ENCODE measurements at regions not wholly inside any gene's neighbourhood (a gene's known extent, or its start where the extent isn't known, plus 50 kb on each side); places are given as distances from the start of the nearest gene placed in this dataset.

DNA sequence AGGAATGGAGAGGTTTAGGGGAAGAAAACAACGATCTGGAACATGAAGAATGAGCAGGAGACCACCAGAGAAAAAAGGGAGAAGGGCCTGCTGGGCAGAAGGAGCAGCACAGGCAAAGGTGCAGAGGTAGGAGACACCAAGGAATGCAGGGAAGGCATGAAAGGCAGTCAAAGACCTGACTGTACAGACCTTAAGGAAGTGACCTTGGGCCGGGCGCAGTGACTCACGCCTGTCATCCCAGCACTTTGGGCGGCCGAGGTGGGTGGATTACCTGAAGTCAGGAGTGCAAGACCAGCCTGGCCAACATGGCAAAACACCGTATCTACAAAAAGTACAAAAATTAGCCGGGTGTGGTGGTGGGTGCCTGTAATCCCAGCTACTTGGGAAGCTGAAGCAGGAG, 157.7 kb upstream of the ATP10A start:
- DNase-seq (ENCODE audit: low read depth): no peak
- no peak overlapping the region for H3K4me3 ChIP-seq (ENCODE audit: low read depth, low read length)
- TF ChIP-seq, protein P1, sequence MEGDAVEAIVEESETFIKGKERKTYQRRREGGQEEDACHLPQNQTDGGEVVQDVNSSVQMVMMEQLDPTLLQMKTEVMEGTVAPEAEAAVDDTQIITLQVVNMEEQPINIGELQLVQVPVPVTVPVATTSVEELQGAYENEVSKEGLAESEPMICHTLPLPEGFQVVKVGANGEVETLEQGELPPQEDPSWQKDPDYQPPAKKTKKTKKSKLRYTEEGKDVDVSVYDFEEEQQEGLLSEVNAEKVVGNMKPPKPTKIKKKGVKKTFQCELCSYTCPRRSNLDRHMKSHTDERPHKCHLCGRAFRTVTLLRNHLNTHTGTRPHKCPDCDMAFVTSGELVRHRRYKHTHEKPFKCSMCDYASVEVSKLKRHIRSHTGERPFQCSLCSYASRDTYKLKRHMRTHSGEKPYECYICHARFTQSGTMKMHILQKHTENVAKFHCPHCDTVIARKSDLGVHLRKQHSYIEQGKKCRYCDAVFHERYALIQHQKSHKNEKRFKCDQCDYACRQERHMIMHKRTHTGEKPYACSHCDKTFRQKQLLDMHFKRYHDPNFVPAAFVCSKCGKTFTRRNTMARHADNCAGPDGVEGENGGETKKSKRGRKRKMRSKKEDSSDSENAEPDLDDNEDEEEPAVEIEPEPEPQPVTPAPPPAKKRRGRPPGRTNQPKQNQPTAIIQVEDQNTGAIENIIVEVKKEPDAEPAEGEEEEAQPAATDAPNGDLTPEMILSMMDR (conservative IDR thresholded peaks at IDR 0.05; ENCODE audit: low read depth, low read length): no peak

DNA sequence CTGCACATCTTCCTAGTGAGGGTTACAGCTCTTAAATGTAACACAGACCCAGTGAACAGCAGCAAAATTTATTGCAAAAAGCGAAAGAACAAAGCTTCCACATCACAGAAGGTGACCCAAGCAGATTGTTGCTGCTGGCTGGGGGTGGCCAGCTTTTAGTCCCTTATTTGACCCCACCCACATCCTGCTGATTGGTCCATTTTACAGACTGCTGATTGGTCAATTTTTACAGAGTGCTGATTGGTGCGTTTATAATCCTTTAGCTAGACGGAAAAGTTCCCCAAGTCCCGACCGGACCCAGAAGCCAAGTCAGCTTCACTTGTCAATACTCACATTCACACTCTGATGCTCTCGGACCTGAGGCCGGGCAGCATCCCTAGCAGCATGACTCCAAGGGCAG, 154.5 kb upstream of the ATP10A start:
- H3K4me3 ChIP-seq (ENCODE audit: low read depth, low read length): no peak overlapping the region
- DNase-seq (ENCODE audit: low read depth): no peak
- TF ChIP-seq, protein P1 (conservative IDR thresholded peaks at IDR 0.05; ENCODE audit: low read depth, low read length): no peak

DNA sequence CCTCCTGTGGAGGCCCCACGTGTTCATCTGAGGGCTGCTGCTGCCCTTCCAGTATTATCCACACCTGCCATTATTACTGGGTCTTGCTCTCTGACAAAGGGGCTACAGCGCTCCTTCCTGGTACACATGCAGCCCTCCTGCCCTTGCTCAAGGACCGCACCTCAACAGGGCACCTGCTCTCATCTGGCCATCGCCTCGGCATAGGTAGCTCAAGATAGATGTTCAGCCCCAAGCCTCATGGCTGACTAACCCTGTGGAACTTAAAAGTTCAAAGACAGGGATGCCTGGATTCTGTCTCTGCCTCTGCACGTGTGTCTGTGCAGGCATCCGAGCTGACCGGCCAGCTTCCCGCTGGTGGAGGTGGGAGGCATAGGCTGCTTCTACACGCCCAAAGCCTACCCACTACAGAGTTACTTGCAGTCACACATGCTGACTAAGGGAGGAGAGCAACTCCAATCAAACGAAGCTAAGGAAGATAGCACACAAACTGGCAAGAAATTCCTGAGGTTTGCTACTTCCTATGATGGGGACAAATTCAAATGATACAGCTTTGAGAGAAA, 152.5 kb upstream of the ATP10A start:
- TF ChIP-seq, protein P1 (conservative IDR thresholded peaks at IDR 0.05; ENCODE audit: low read depth, low read length): no peak
- no peak overlapping the region for H3K4me3 ChIP-seq (ENCODE audit: low read depth, low read length)
- no peak for DNase-seq (ENCODE audit: low read depth)

DNA sequence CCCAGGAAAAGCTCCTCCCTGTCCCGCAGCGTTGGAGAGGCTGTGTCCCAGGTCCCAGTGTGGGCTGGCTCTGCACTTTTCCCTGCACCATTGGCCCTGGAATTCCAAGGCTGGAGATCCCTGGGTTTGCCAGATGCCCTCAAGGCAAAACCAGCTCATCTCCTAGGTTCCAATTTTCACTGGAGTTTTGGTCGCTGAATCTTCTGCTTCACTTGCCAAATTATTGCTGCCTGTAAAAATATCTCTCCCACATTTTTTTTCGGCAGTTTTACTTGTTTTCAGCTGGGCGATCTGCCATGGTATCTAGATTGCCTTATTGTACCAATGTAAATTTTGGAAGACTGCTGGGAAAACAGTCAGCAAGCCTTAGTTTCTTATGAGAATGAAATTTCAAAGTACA, 150.9 kb upstream of the ATP10A start:
- TF ChIP-seq, protein P1 (conservative IDR thresholded peaks at IDR 0.05; ENCODE audit: low read depth, low read length): no peak
- DNase-seq (ENCODE audit: low read depth): no peak
- no peak overlapping the region for H3K4me3 ChIP-seq (ENCODE audit: low read depth, low read length)

DNA sequence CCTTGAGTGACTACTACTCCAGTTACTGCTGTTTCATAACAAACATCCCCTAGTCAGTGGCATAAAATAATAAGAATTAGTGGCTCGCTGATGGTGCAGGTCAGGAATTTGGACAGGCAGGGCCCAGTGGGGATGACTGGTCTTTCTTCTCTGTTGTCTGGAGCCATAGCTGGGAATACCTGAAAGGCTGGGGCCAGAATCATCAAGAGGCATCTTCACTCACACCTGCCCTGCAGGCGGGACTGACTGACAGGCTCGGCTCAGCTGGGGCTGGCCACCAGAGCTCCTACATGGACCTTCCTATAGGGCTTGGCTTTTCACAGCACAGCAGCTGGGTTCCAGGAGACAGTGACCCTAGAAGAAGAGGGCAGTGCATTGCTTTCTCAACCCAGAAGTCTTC, 148.8 kb upstream of the ATP10A start:
- TF ChIP-seq, protein P1 (conservative IDR thresholded peaks at IDR 0.05; ENCODE audit: low read depth, low read length): no peak
- no peak for DNase-seq (ENCODE audit: low read depth)
- H3K4me3 ChIP-seq (ENCODE audit: low read depth, low read length): no peak overlapping the region

DNA sequence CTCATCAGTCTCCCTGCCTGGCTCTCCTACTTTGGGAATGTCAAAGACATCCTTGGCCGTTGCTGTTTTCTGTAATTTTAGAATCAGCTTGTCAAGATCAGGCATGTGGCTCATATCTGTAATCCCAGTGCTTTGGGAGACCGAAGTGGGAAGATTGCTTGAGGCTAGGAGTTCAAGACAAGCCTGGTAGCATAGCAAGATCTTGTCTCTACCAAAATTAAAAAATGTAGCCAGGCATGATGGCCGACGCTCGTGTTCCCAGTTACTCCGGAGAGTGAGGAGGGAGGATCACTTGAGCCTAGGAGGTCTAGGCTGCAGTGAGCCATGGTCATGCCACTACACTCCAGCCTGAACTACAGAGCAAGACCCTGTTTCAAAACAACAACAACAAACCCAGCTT, 144.0 kb upstream of the ATP10A start:
- TF ChIP-seq, protein P1 (conservative IDR thresholded peaks at IDR 0.05; ENCODE audit: low read depth, low read length): no peak
- H3K4me3 ChIP-seq (ENCODE audit: low read depth, low read length): no peak overlapping the region
- no peak for DNase-seq (ENCODE audit: low read depth)

DNA sequence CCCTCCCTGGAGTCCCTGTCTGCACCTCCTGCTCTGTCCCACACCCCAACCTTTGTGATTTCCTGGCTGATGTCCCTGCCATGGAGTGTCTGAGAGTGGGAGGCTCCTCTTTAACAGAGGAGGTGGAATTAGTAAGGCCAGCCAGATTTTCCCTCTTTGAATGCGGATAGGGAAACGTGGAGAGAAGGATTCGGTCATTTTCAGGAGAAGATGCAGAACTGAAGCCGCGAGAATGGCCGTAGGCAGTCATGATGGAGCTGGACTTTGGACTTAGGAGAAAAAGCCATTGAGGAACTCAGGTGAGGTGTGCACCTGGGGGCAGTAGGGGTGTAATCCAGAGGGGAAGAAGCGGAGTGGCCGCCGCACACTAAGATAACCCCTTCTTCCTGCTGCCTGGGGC, 138.1 kb upstream of the ATP10A start:
- DNase-seq (ENCODE audit: low read depth): no peak
- TF ChIP-seq, protein P1 (conservative IDR thresholded peaks at IDR 0.05; ENCODE audit: low read depth, low read length): no peak

More for the DNA sequence above, 138.1 kb upstream of the ATP10A start:
- H3K4me3 ChIP-seq (ENCODE audit: low read depth, low read length): no peak overlapping the region
